ENCODE measurements at regions not wholly inside any gene's neighbourhood (a gene's known extent, or its start where the extent isn't known, plus 50 kb on each side); places are given as distances from the start of the nearest gene placed in this dataset.

- TF ChIP-seq CTCF (conservative IDR thresholded peaks at IDR 0.05 in 1 of 2, IDR thresholded peaks at IDR 0.05 in 1 of 2; ENCODE audit: low read depth in 1 of 2, low read length in 2 of 2) (no peak), EZH2 (IDR thresholded peaks at IDR 0.05; ENCODE audit: low read length, missing control alignments) (no peak)
Measured at GRCh38 chr4:104286867-104287266, 207.8 kb downstream of the CXXC4 start.
